ENCODE measurements at regions not wholly inside any gene's neighbourhood (a gene's known extent, or its start where the extent isn't known, plus 50 kb on each side); places are given as distances from the start of the nearest gene placed in this dataset.
A peak's percentile ranks its signal among the peaks of the same experiment; 100 is the strongest.

GRCh38 chr20:1778338-1778737, 116.9 kb upstream of the SIRPA start:
- no peaks in the 10 kb centered on the region for H3K9me3 Mint-ChIP-seq
- ATAC-seq (no peak), DNase-seq (ENCODE audit: low spot score) (no peak)
- peaks cover 14 to 17% of the 10 kb centered on the region in 2 donors for H3K4me1 Mint-ChIP-seq (ENCODE audit: low read depth in 2 of 2)
- H3K27me3 Mint-ChIP-seq: peaks cover 12 to 18% of the 10 kb centered on the region in 2 donors
- no peaks in the 10 kb centered on the region for H3K36me3 Mint-ChIP-seq
- H3K27ac Mint-ChIP-seq: no peak overlapping the region
- no peak overlapping the region for H3K4me3 Mint-ChIP-seq

- ATAC-seq: no peak
- H3K36me3 Mint-ChIP-seq: no peaks in the 10 kb centered on the region
- peak overlapping the region; percentile 81 for H3K4me3 Mint-ChIP-seq
- no peak for DNase-seq (ENCODE audit: low spot score)
- peak overlapping the region in 1 of 2 donors; percentile 64 for H3K27ac Mint-ChIP-seq
- peaks cover 14 to 17% of the 10 kb centered on the region in 2 donors for H3K4me1 Mint-ChIP-seq (ENCODE audit: low read depth in 2 of 2)
- no peaks in the 10 kb centered on the region for H3K9me3 Mint-ChIP-seq
- H3K27me3 Mint-ChIP-seq: peaks cover 10 to 18% of the 10 kb centered on the region in 2 donors
Observed at GRCh38 chr20:1777476-1777820, 117.8 kb upstream of the SIRPA start.

GRCh38 chr20:1776681-1777475, 118.3 kb upstream of the SIRPA start:
- no peaks in the 10 kb centered on the region for H3K9me3 Mint-ChIP-seq
- peak overlapping the region; percentile 81 for H3K4me3 Mint-ChIP-seq
- DNase-seq (ENCODE audit: low spot score): peak; percentile 84
- H3K27ac Mint-ChIP-seq: peak overlapping the region in 1 of 2 donors; percentile 64
- no peaks in the 10 kb centered on the region for H3K36me3 Mint-ChIP-seq
- H3K27me3 Mint-ChIP-seq: peaks cover 10 to 18% of the 10 kb centered on the region in 2 donors
- ATAC-seq: peak; percentile 84 to 89
- H3K4me1 Mint-ChIP-seq (ENCODE audit: low read depth in 2 of 2): peaks cover 14 to 17% of the 10 kb centered on the region in 2 donors

GRCh38 chr20:1775117-1775516, 117.5 kb upstream of the SIRPG start:
- no peak overlapping the region for H3K27ac Mint-ChIP-seq
- peaks cover 6 to 12% of the 10 kb centered on the region in 2 donors for H3K27me3 Mint-ChIP-seq
- ATAC-seq: no peak
- peaks cover 14 to 17% of the 10 kb centered on the region in 2 donors for H3K4me1 Mint-ChIP-seq (ENCODE audit: low read depth in 2 of 2)
- H3K4me3 Mint-ChIP-seq: no peak overlapping the region
- H3K36me3 Mint-ChIP-seq: no peaks in the 10 kb centered on the region
- no peaks in the 10 kb centered on the region for H3K9me3 Mint-ChIP-seq
- DNase-seq (ENCODE audit: low spot score): no peak

- H3K36me3 Mint-ChIP-seq: no peaks in the 10 kb centered on the region
- peaks cover 14 to 17% of the 10 kb centered on the region in 2 donors for H3K4me1 Mint-ChIP-seq (ENCODE audit: low read depth in 2 of 2)
- no peak for DNase-seq (ENCODE audit: low spot score)
- no peak overlapping the region for H3K4me3 Mint-ChIP-seq
- no peaks in the 10 kb centered on the region for H3K9me3 Mint-ChIP-seq
- no peak overlapping the region for H3K27ac Mint-ChIP-seq
- H3K27me3 Mint-ChIP-seq: peaks cover 3 to 7% of the 10 kb centered on the region in 2 donors
- no peak for ATAC-seq
Observed at GRCh38 chr20:1774479-1774878, 116.9 kb upstream of the SIRPG start.

GRCh38 chr20:1773816-1774215, 116.2 kb upstream of the SIRPG start:
- no peak overlapping the region for H3K4me3 Mint-ChIP-seq
- no peak overlapping the region for H3K27ac Mint-ChIP-seq
- DNase-seq (ENCODE audit: low spot score): no peak
- peaks cover 3 to 7% of the 10 kb centered on the region in 2 donors for H3K27me3 Mint-ChIP-seq
- no peak for ATAC-seq
- H3K4me1 Mint-ChIP-seq (ENCODE audit: low read depth in 2 of 2): peaks cover 14 to 17% of the 10 kb centered on the region in 2 donors
- no peaks in the 10 kb centered on the region for H3K9me3 Mint-ChIP-seq
- no peaks in the 10 kb centered on the region for H3K36me3 Mint-ChIP-seq

GRCh38 chr20:1769491-1769890, 111.9 kb upstream of the SIRPG start:
- Mint-ChIP-seq H3K9me3 (no peaks in the 10 kb centered on the region), H3K36me3 (no peaks in the 10 kb centered on the region), H3K27me3 (no peaks in the 10 kb centered on the region), H3K4me1 (ENCODE audit: low read depth in 2 of 2) (no peaks in the 10 kb centered on the region), H3K27ac (no peak overlapping the region), H3K4me3 (no peak overlapping the region)
- DNase-seq (ENCODE audit: low spot score) (no peak), ATAC-seq (no peak)

- ATAC-seq (no peak), DNase-seq (ENCODE audit: low spot score) (no peak)
- Mint-ChIP-seq H3K27me3 (peaks cover 0 to 2% of the 10 kb centered on the region in 2 donors), H3K4me3 (no peak overlapping the region), H3K27ac (no peak overlapping the region), H3K9me3 (no peaks in the 10 kb centered on the region), H3K36me3 (no peaks in the 10 kb centered on the region), H3K4me1 (ENCODE audit: low read depth in 2 of 2) (no peaks in the 10 kb centered on the region)
Observed at GRCh38 chr20:1766731-1767130, 109.2 kb upstream of the SIRPG start.

GRCh38 chr20:1764136-1765033, 106.8 kb upstream of the SIRPG start:
- DNase-seq (ENCODE audit: low spot score): no peak
- no peaks in the 10 kb centered on the region for H3K4me1 Mint-ChIP-seq (ENCODE audit: low read depth in 2 of 2)
- no peaks in the 10 kb centered on the region for H3K9me3 Mint-ChIP-seq

GRCh38 chr20:1761598-1761997, 104.0 kb upstream of the SIRPG start:
- ATAC-seq: no peak
- Mint-ChIP-seq H3K36me3 (no peaks in the 10 kb centered on the region), H3K27ac (no peak overlapping the region), H3K4me1 (ENCODE audit: low read depth in 2 of 2) (no peaks in the 10 kb centered on the region), H3K4me3 (no peak overlapping the region), H3K27me3 (peaks cover 7 to 11% of the 10 kb centered on the region in 2 donors), H3K9me3 (no peaks in the 10 kb centered on the region)
- no peak for DNase-seq (ENCODE audit: low spot score)

More at GRCh38 chr20:1764136-1765033, 106.8 kb upstream of the SIRPG start:
- Mint-ChIP-seq H3K36me3 (no peaks in the 10 kb centered on the region), H3K27me3 (peaks cover 4 to 11% of the 10 kb centered on the region in 2 donors), H3K4me3 (no peak overlapping the region), H3K27ac (no peak overlapping the region)
- peak; percentile 69 to 73 for ATAC-seq

GRCh38 chr20:1761116-1761515, 103.5 kb upstream of the SIRPG start:
- DNase-seq (ENCODE audit: low spot score): no peak
- peaks cover 7 to 11% of the 10 kb centered on the region in 2 donors for H3K27me3 Mint-ChIP-seq
- no peaks in the 10 kb centered on the region for H3K36me3 Mint-ChIP-seq
- H3K4me3 Mint-ChIP-seq: no peak overlapping the region
- H3K4me1 Mint-ChIP-seq (ENCODE audit: low read depth in 2 of 2): no peaks in the 10 kb centered on the region
- H3K27ac Mint-ChIP-seq: no peak overlapping the region
- no peaks in the 10 kb centered on the region for H3K9me3 Mint-ChIP-seq
- no peak for ATAC-seq

- Mint-ChIP-seq H3K27me3 (peaks cover 14 to 16% of the 10 kb centered on the region in 2 donors), H3K4me1 (ENCODE audit: low read depth in 2 of 2) (no peaks in the 10 kb centered on the region), H3K36me3 (no peaks in the 10 kb centered on the region), H3K9me3 (no peaks in the 10 kb centered on the region), H3K4me3 (no peak overlapping the region), H3K27ac (no peak overlapping the region)
- ATAC-seq: no peak
- DNase-seq (ENCODE audit: low spot score): no peak
Observed at GRCh38 chr20:1758765-1759164, 101.2 kb upstream of the SIRPG start.

GRCh38 chr20:1757606-1758512, 100.3 kb upstream of the SIRPG start:
- Mint-ChIP-seq H3K27me3 (peaks cover 16 to 19% of the 10 kb centered on the region in 2 donors), H3K4me1 (ENCODE audit: low read depth in 2 of 2) (no peaks in the 10 kb centered on the region), H3K9me3 (no peaks in the 10 kb centered on the region), H3K27ac (no peak overlapping the region), H3K36me3 (no peaks in the 10 kb centered on the region), H3K4me3 (no peak overlapping the region)
- DNase-seq (ENCODE audit: low spot score) (no peak), ATAC-seq (no peak)

Measured in natural killer cell treated with Interleukin-12 subunit alpha and Interleukin-12 subunit beta and Interleukin-15 and Interleukin-18, amount 100 ng/mL, for 72 hours (primary cell).